ENCODE measurements at regions not wholly inside any gene's neighbourhood (a gene's known extent, or its start where the extent isn't known, plus 50 kb on each side); places are given as distances from the start of the nearest gene placed in this dataset.

- WGBS, result 16% methylated on average over 1 of the region's 1 CpG
- Histone ChIP-seq H3K4me3 (no peak overlapping the region), H3K36me3 (no peaks in the 10 kb centered on the region), H3K27me3 (replicated peaks; ENCODE audit: insufficient read depth) (no peaks in the 10 kb centered on the region), H3K9me3 (no peaks in the 10 kb centered on the region), H3K4me1 (replicated peaks) (no peaks in the 10 kb centered on the region), H3K27ac (no peak overlapping the region)
- DNase-seq (ENCODE audit: low spot score), result no peak
- intact Hi-C loops (cut with DNase I), result no loop called here
- no peak for TF ChIP-seq POLR2A (IDR thresholded peaks at IDR 0.05)
- no peak for TF ChIP-seq POLR2AphosphoS5 (IDR thresholded peaks at IDR 0.05)
- TF ChIP-seq CTCF (IDR thresholded peaks at IDR 0.05), result no peak
Observed at GRCh38 chr21:34235514-34235913, 128.3 kb upstream of the KCNE2 start.

GRCh38 chr21:34242973-34243372 lies 120.8 kb upstream of the KCNE2 start:
- Histone ChIP-seq H3K36me3 (no peaks in the 10 kb centered on the region), H3K9me3 (no peaks in the 10 kb centered on the region), H3K27me3 (replicated peaks; ENCODE audit: insufficient read depth) (no peaks in the 10 kb centered on the region), H3K4me1 (replicated peaks) (no peaks in the 10 kb centered on the region), H3K4me3 (no peak overlapping the region), H3K27ac (no peak overlapping the region)
- WGBS, result 79% methylated on average over 2 of the region's 2 CpGs
- TF ChIP-seq POLR2A (IDR thresholded peaks at IDR 0.05) (no peak), CTCF (IDR thresholded peaks at IDR 0.05) (no peak), POLR2AphosphoS5 (IDR thresholded peaks at IDR 0.05) (no peak)
- no peak for DNase-seq (ENCODE audit: low spot score)
- intact Hi-C loops (cut with DNase I), result no loop called here

GRCh38 chr21:34243562-34243961 lies 120.2 kb upstream of the KCNE2 start:
- 83% methylated on average over 1 of the region's 1 CpG for WGBS
- H3K36me3 ChIP-seq, result no peaks in the 10 kb centered on the region
- intact Hi-C loops (cut with DNase I), result no loop called here
- no peaks in the 10 kb centered on the region for H3K4me1 ChIP-seq (replicated peaks)
- H3K27ac ChIP-seq, result no peak overlapping the region
- no peaks in the 10 kb centered on the region for H3K27me3 ChIP-seq (replicated peaks; ENCODE audit: insufficient read depth)
- H3K9me3 ChIP-seq, result no peaks in the 10 kb centered on the region
- no peak for DNase-seq (ENCODE audit: low spot score)
- H3K4me3 ChIP-seq, result no peak overlapping the region
- TF ChIP-seq POLR2A (IDR thresholded peaks at IDR 0.05) (no peak), POLR2AphosphoS5 (IDR thresholded peaks at IDR 0.05) (no peak), CTCF (IDR thresholded peaks at IDR 0.05) (peak in 2 of 4 experiments; percentile 24 to 33)

GRCh38 chr21:34252751-34253150 lies 111.1 kb upstream of the KCNE2 start:
- no peak overlapping the region for H3K4me3 ChIP-seq
- no peaks in the 10 kb centered on the region for H3K9me3 ChIP-seq
- H3K36me3 ChIP-seq, result no peaks in the 10 kb centered on the region
- H3K4me1 ChIP-seq (replicated peaks), result no peaks in the 10 kb centered on the region
- H3K27me3 ChIP-seq (replicated peaks; ENCODE audit: insufficient read depth), result no peaks in the 10 kb centered on the region
- intact Hi-C loops (cut with DNase I), result no loop called here
- WGBS, result 85% methylated on average over 2 of the region's 2 CpGs
- TF ChIP-seq CTCF (IDR thresholded peaks at IDR 0.05), result no peak
- no peak for TF ChIP-seq POLR2A (IDR thresholded peaks at IDR 0.05)
- TF ChIP-seq POLR2AphosphoS5 (IDR thresholded peaks at IDR 0.05), result no peak
- no peak for DNase-seq (ENCODE audit: low spot score)
- H3K27ac ChIP-seq, result no peak overlapping the region

- no peaks in the 10 kb centered on the region for H3K36me3 ChIP-seq
- H3K9me3 ChIP-seq, result no peaks in the 10 kb centered on the region
- no peaks in the 10 kb centered on the region for H3K27me3 ChIP-seq (replicated peaks; ENCODE audit: insufficient read depth)
- intact Hi-C loops (cut with DNase I), result no loop called here
- H3K4me1 ChIP-seq (replicated peaks), result no peaks in the 10 kb centered on the region
- no peak overlapping the region for H3K4me3 ChIP-seq
- TF ChIP-seq POLR2AphosphoS5 (IDR thresholded peaks at IDR 0.05) (no peak), POLR2A (IDR thresholded peaks at IDR 0.05) (no peak), CTCF (IDR thresholded peaks at IDR 0.05) (no peak)
- no peak for DNase-seq (ENCODE audit: low spot score)
- 81% methylated on average over 1 of the region's 1 CpG for WGBS
- H3K27ac ChIP-seq, result no peak overlapping the region
Observed at GRCh38 chr21:34255073-34255472, 108.7 kb upstream of the KCNE2 start.

Data from prostate gland (tissue), 2 donors.